GM12878 (cell line): ENCODE measurements at regions not wholly inside any gene's neighbourhood (a gene's known extent, or its start where the extent isn't known, plus 50 kb on each side); places are given as distances from the start of the nearest gene placed in this dataset.

ENCODE experiments used
- ATAC-seq: fragments of 200-7000 bp; cut with Tn5 transposase; 3 replicates; pipeline ENCODE4 v1.9.1; 2020; ENCODE audit warnings: mild to moderate bottlenecking, moderate library complexity
- BruUV-seq: library from RNA; stranded (reverse); fragments of 400-500 nt; replicated peaks from 2 replicates; lab custom pipeline; 2021; lab: Mats Ljungman, UMichigan
- CTCF ChIA-PET: fragments of 300-600 bp; sonication (Branson Sonifier 250); formaldehyde crosslinking; extraction: SDS; loops from one replicate; lab custom pipeline; 2021; ENCODE audit warnings: inconsistent platforms; lab: Yijun Ruan, JAX
- POLR2A ChIA-PET: fragments of 350-600 bp; formaldehyde crosslinking; extraction: SDS; loops from one replicate; lab custom pipeline; 2021; ENCODE audit warnings: inconsistent platforms; lab: Charles Lee
- RAD21 ChIA-PET: fragments of 300-600 bp; sonication (Branson Sonifier 250); formaldehyde crosslinking; loops from one replicate; lab custom pipeline; 2023; ENCODE audit warnings: antibody characterized with exemption; ENCODE audit not compliant: unreplicated experiment; lab: Charles Lee
- SMC1A ChIA-PET: fragments of 300-600 bp; sonication (Branson Sonifier 250); formaldehyde crosslinking; loops from one replicate; lab custom pipeline; 2023; ENCODE audit not compliant: unreplicated experiment, uncharacterized antibody; lab: Charles Lee
- DNase-seq: peaks from one replicate; pipeline ENCODE4 v3.0.0-alpha.2; 2011; ENCODE audit warnings: low read depth, low spot score
- FAIRE-seq: peaks from 3 replicates; lab custom pipeline; 2011; peaks lifted over from hg19 to GRCh38; lab: Jason Lieb, UNC
- H2AFZ ChIP-seq: 2 replicates; pipeline ENCODE4 v1.6.0; 2011; ENCODE audit warnings: low read depth, low read length, control low read depth; ENCODE audit not compliant: control insufficient read depth
- H3K27ac ChIP-seq: 2 replicates; pipeline ENCODE4 v1.5.1; 2011; ENCODE audit warnings: control low read depth; ENCODE audit not compliant: control insufficient read depth, insufficient read depth
- H3K27me3 ChIP-seq, 2 experiments: replicated peaks in 1 of 2; 2 replicates each; pipeline versions ENCODE4 v1.6.0 to v1.6.1; 2011; ENCODE audit warnings: low read length in 1 of 2; ENCODE audit not compliant: control insufficient read depth in 2 of 2, insufficient read depth in 2 of 2
- H3K36me3 ChIP-seq, 2 experiments: 2 replicates each; pipeline ENCODE4 v1.5.1; 2011; ENCODE audit warnings: low read length in 1 of 2; ENCODE audit not compliant: control insufficient read depth in 2 of 2, insufficient read depth in 2 of 2
- H3K4me1 ChIP-seq: 2 replicates; pipeline ENCODE4 v1.6.1; 2011; ENCODE audit warnings: mild to moderate bottlenecking, low read length, moderate library complexity, mixed read lengths; ENCODE audit not compliant: control insufficient read depth, insufficient read depth
- H3K4me2 ChIP-seq: 2 replicates; pipeline ENCODE4 v1.6.0; 2011; ENCODE audit warnings: control low read depth; ENCODE audit not compliant: control insufficient read depth, insufficient read depth
- H3K4me3 ChIP-seq: fragments of 200-600 bp; sonication (generic); 2 replicates; pipeline ENCODE4 v1.5.1; 2016
- H3K79me2 ChIP-seq: 2 replicates; pipeline ENCODE4 v1.6.0; 2011; ENCODE audit warnings: low read length; ENCODE audit not compliant: control insufficient read depth, insufficient read depth
- H3K9ac ChIP-seq: 2 replicates; pipeline ENCODE4 v1.8.0; 2011; ENCODE audit warnings: low read length, control low read depth, mixed read lengths; ENCODE audit not compliant: control insufficient read depth, insufficient read depth
- H3K9me3 ChIP-seq: replicated peaks from 3 replicates; pipeline ENCODE4 v1.5.1; 2011; ENCODE audit warnings: mild to moderate bottlenecking, low read length; ENCODE audit not compliant: control insufficient read depth, insufficient read depth
- H4K20me1 ChIP-seq: 2 replicates; pipeline ENCODE4 v1.6.0; 2011; ENCODE audit not compliant: control insufficient read depth, insufficient read depth
- NR2C1 ChIP-seq: fragments of 450-650 bp; IDR thresholded peaks from 2 replicates; pipeline ENCODE4 v1.6.1; 2017; ENCODE audit warnings: antibody characterized with exemption, mild to moderate bottlenecking, moderate library complexity
- USF1 ChIP-seq: IDR thresholded peaks from 2 replicates; pipeline ENCODE4 v1.6.1; 2011; ENCODE audit warnings: borderline replicate concordance, low read depth, mild to moderate bottlenecking, moderate library complexity, mixed read lengths, low read length; ENCODE audit not compliant: insufficient read depth; ENCODE audit errors: extremely low read length
- WGBS: methylation state at CpG from one replicate; pipeline ENCODE4 v1.1.6; 2016; ENCODE audit warnings: low lambda C conversion rate; ENCODE audit not compliant: insufficient replicate concordance, insufficient coverage; ENCODE audit errors: missing lambda C conversion rate; 5-methylcytosine and 5-hydroxymethylcytosine counted together
- in situ Hi-C: fragments of 300-500 bp; cut with MboI; formaldehyde crosslinking; loops from 9 replicates; pipeline ENCODE4 v1.14.3; 2018; ENCODE audit warnings: mixed read lengths
- intact Hi-C: fragments of 100-400 bp; cut with micrococcal nuclease; formaldehyde crosslinking; loops from one replicate; pipeline ENCODE4 v1.14.2; 2022; ENCODE audit not compliant: unreplicated experiment
- TF ChIP-seq, protein P1 (sequence below): IDR thresholded peaks from 2 replicates; pipeline ENCODE4 v1.6.1; 2011; ENCODE audit warnings: borderline replicate concordance, low read depth, mild to moderate bottlenecking, moderate library complexity, low read length; ENCODE audit not compliant: insufficient read depth, poor library complexity, severe bottlenecking

DNA sequence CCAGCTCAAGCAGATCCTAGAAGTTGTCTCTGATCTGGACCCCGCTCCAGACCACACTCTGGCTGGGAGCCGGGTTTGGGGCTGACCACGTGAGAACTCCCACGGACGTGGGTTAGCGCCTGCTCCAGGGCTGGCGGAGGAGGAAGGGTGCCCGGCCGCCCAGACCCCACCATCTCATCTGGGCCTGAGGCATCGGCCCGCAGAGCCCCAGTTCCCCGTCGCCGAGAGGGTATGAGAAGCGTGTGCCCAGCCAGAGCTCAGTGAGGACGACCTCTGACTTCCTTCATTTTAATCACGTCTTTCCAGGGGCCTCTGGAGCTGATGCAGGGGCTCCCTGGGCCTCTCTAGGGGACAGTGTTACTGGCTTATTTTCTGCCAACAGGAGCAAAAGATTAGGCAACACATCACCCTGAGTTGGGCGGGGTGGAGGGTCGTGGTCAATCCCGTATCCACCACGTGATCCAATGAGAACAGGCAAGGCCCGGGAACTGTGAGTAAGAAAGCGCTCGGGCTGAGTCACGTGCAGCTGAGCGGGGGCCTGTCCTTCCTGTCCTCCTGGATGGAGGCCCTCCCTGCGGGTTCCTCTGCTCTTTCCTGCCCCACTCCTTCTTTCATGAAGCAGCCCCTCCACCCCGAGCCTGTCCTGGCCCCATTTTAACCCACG lies 81.1 kb downstream of the SIK1 start:
- H3K4me3 ChIP-seq: no peak overlapping the region
- intact Hi-C loops: no loop called here
- H3K36me3 ChIP-seq: no peaks in the 10 kb centered on the region
- ChIA-PET SMC1A (no interaction called here), RAD21 (no interaction called here), CTCF (interaction anchor here (0.5 kb wide), 1 partner anchor 300 kb away, joined by 4 read pairs; no protein-coding TSS in a partner anchor), POLR2A (no interaction called here)
- no peaks in the 10 kb centered on the region for H3K27me3 ChIP-seq
- ATAC-seq: no peak
- no peak for FAIRE-seq
- TF ChIP-seq, protein P1, sequence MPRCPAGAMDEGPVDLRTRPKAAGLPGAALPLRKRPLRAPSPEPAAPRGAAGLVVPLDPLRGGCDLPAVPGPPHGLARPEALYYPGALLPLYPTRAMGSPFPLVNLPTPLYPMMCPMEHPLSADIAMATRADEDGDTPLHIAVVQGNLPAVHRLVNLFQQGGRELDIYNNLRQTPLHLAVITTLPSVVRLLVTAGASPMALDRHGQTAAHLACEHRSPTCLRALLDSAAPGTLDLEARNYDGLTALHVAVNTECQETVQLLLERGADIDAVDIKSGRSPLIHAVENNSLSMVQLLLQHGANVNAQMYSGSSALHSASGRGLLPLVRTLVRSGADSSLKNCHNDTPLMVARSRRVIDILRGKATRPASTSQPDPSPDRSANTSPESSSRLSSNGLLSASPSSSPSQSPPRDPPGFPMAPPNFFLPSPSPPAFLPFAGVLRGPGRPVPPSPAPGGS: peak; percentile 70
- TF ChIP-seq NR2C1 (no peak), USF1 (peak; percentile 42)
- H3K9ac ChIP-seq: no peak overlapping the region
- no peak overlapping the region for H3K4me2 ChIP-seq
- H3K79me2 ChIP-seq: no peaks in the 10 kb centered on the region
- no peak for DNase-seq
- no peak overlapping the region for H3K27ac ChIP-seq
- in situ Hi-C loops: no loop called here
- no peaks in the 10 kb centered on the region for H3K9me3 ChIP-seq
- BruUV-seq: no TSS peak
- H3K4me1 ChIP-seq: no peaks in the 10 kb centered on the region
- H4K20me1 ChIP-seq: no peaks in the 10 kb centered on the region
- WGBS: 61% methylated on average over 29 of the region's 29 CpGs
- no peak overlapping the region for H2AFZ ChIP-seq
